Osteoblast (primary cell): ENCODE measurements at regions not wholly inside any gene's neighbourhood (a gene's known extent, or its start where the extent isn't known, plus 50 kb on each side); places are given as distances from the start of the nearest gene placed in this dataset.
A peak's percentile ranks its signal among the peaks of the same experiment; 100 is the strongest.

ENCODE experiments used
- small RNA-seq: library from RNA; depleted of rRNA; stranded (forward); fragments of <200 nt; gene quantifications from one replicate; pipeline ENCODE3, GENCODE V24; 2012

Small RNAs in the stretch of these regions (small RNA-seq; reads per million reads assigned to genes)
- 7.4 reads per million, percentile 90 among the genes with 10 or more reads in this experiment for gene RF00003
- 6.9 reads per million, percentile 90 among the genes with 10 or more reads in this experiment for gene RNVU1-4
